ENCODE measurements at regions not wholly inside any gene's neighbourhood (a gene's known extent, or its start where the extent isn't known, plus 50 kb on each side); places are given as distances from the start of the nearest gene placed in this dataset.

DNA sequence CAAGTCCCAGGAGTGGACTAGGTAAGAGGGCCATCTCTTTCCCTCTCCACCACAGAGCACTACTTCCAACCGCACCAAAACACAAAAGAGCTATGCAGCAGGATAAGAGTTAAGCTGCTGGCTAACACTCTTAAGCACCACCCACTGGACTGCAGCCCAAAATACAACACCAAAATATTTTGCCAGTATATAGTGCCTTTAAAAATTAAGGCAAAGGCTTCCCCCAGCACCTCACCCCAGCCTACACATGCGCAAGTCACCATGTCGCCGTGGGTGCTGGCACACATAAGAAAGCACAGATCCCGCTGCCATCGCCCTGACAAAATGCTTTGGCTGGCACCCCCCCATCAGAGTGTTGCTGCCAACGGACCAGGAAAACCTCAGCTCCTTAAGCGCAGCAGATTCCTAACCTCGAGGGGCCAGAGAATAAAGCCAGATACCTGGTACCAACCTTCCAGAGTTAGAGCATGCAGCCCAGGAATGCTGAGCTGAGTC lies 608.3 kb downstream of the PCDH17 start:
- Mint-ChIP-seq H3K9me3 (ENCODE audit: unreplicated experiment) (no peaks in the 10 kb centered on the region), H3K4me1 (ENCODE audit: low read depth, unreplicated experiment) (no peaks in the 10 kb centered on the region), H3K36me3 (ENCODE audit: low read depth, unreplicated experiment) (no peaks in the 10 kb centered on the region), H3K27ac (ENCODE audit: unreplicated experiment) (no peak overlapping the region), H3K4me3 (ENCODE audit: unreplicated experiment) (no peak overlapping the region), H3K27me3 (ENCODE audit: low read depth, unreplicated experiment) (no peaks in the 10 kb centered on the region)
- no peaks in the 10 kb centered on the region for H3K9me3 ChIP-seq (ENCODE audit: insufficient read depth, low read depth, low read length)
- H3K4me3 ChIP-seq (ENCODE audit: insufficient read depth, low read depth, low read length): no peak overlapping the region
- no peaks in the 10 kb centered on the region for H3K79me2 ChIP-seq (ENCODE audit: insufficient read depth, low read length)
- TF ChIP-seq, protein P1, sequence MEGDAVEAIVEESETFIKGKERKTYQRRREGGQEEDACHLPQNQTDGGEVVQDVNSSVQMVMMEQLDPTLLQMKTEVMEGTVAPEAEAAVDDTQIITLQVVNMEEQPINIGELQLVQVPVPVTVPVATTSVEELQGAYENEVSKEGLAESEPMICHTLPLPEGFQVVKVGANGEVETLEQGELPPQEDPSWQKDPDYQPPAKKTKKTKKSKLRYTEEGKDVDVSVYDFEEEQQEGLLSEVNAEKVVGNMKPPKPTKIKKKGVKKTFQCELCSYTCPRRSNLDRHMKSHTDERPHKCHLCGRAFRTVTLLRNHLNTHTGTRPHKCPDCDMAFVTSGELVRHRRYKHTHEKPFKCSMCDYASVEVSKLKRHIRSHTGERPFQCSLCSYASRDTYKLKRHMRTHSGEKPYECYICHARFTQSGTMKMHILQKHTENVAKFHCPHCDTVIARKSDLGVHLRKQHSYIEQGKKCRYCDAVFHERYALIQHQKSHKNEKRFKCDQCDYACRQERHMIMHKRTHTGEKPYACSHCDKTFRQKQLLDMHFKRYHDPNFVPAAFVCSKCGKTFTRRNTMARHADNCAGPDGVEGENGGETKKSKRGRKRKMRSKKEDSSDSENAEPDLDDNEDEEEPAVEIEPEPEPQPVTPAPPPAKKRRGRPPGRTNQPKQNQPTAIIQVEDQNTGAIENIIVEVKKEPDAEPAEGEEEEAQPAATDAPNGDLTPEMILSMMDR (IDR thresholded peaks at IDR 0.05; ENCODE audit: insufficient read depth, low read depth, low read length): no peak
- TF ChIP-seq EZH2 (IDR thresholded peaks at IDR 0.05; ENCODE audit: insufficient read depth, low read length): no peak
- no peak for DNase-seq (ENCODE audit: low read depth)
- FAIRE-seq: no peak
- H3K27me3 ChIP-seq (ENCODE audit: insufficient read depth, low read length): no peaks in the 10 kb centered on the region
- H4K20me1 ChIP-seq (ENCODE audit: insufficient read depth, low read length): no peaks in the 10 kb centered on the region
- H3K27ac ChIP-seq (ENCODE audit: low read depth, low read length): no peak overlapping the region
- H3K36me3 ChIP-seq (ENCODE audit: insufficient read depth, low read length): no peaks in the 10 kb centered on the region
- no peaks in the 10 kb centered on the region for H3K4me1 ChIP-seq (ENCODE audit: insufficient read depth, low read length)
- H3K4me2 ChIP-seq (ENCODE audit: low read length): no peak overlapping the region
- H2AFZ ChIP-seq (ENCODE audit: low read depth, low read length): no peak overlapping the region
- H3K9ac ChIP-seq (ENCODE audit: low read length): no peak overlapping the region

DNA sequence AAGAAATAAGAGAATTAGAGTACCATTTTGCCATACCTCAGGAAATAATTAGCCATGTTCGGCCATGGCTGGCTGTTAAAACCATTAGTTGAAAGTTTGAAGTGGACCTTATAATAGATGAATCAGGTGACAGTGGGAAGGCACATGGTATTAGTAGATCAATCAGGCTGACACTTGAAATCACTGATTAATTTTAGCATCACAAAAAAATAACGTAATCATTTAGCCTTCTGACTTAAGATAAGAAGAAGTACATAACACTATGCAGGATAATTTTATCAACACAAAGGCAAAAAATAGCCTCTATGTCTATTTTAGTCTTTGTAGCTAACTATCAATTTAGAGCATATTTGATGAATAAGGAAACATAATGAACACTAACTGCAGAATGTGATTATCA lies 615.5 kb downstream of the PCDH17 start:
- no peaks in the 10 kb centered on the region for H3K9me3 Mint-ChIP-seq (ENCODE audit: unreplicated experiment)
- Histone ChIP-seq H3K4me2 (ENCODE audit: low read length) (no peak overlapping the region), H3K4me1 (ENCODE audit: insufficient read depth, low read length) (no peaks in the 10 kb centered on the region), H3K9me3 (ENCODE audit: insufficient read depth, low read depth, low read length) (no peaks in the 10 kb centered on the region), H3K9ac (ENCODE audit: low read length) (no peak overlapping the region), H3K79me2 (ENCODE audit: insufficient read depth, low read length) (no peaks in the 10 kb centered on the region), H2AFZ (ENCODE audit: low read depth, low read length) (no peak overlapping the region), H4K20me1 (ENCODE audit: insufficient read depth, low read length) (no peaks in the 10 kb centered on the region), H3K27ac (ENCODE audit: low read depth, low read length) (no peak overlapping the region), H3K36me3 (ENCODE audit: insufficient read depth, low read length) (no peaks in the 10 kb centered on the region), H3K27me3 (ENCODE audit: insufficient read depth, low read length) (no peaks in the 10 kb centered on the region), H3K4me3 (ENCODE audit: insufficient read depth, low read depth, low read length) (no peak overlapping the region)
- H3K27ac Mint-ChIP-seq (ENCODE audit: unreplicated experiment): no peak overlapping the region
- no peak for FAIRE-seq
- no peaks in the 10 kb centered on the region for H3K4me1 Mint-ChIP-seq (ENCODE audit: low read depth, unreplicated experiment)
- no peak for DNase-seq (ENCODE audit: low read depth)
- no peaks in the 10 kb centered on the region for H3K36me3 Mint-ChIP-seq (ENCODE audit: low read depth, unreplicated experiment)
- no peaks in the 10 kb centered on the region for H3K27me3 Mint-ChIP-seq (ENCODE audit: low read depth, unreplicated experiment)
- TF ChIP-seq, protein P1 (IDR thresholded peaks at IDR 0.05; ENCODE audit: insufficient read depth, low read depth, low read length): no peak
- no peak for TF ChIP-seq EZH2 (IDR thresholded peaks at IDR 0.05; ENCODE audit: insufficient read depth, low read length)
- H3K4me3 Mint-ChIP-seq (ENCODE audit: unreplicated experiment): no peak overlapping the region

DNA sequence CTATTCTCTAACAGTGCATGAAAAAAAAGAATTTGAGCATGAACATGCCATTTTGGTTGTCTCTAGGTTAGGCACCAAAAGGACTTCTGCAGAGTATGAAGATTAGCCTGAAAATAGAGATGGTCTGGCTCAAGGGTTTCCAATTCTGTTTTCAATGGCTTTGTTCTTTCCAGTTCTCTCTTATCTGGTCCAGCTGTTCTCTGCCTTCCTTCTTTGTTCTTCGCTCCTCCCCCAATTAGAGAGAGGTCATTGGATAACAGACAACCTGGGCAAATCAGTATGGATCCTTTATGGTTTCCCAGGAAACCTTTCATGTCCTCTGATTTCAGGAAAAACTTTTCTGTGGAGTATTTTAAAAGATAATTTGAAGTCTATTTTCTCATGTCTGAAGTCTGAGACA lies 623.4 kb downstream of the PCDH17 start:
- no peak overlapping the region for H3K4me3 ChIP-seq (ENCODE audit: insufficient read depth, low read depth, low read length)
- no peaks in the 10 kb centered on the region for H3K27me3 Mint-ChIP-seq (ENCODE audit: low read depth, unreplicated experiment)
- no peaks in the 10 kb centered on the region for H3K27me3 ChIP-seq (ENCODE audit: insufficient read depth, low read length)
- FAIRE-seq: no peak
- H3K9ac ChIP-seq (ENCODE audit: low read length): no peak overlapping the region
- no peaks in the 10 kb centered on the region for H3K36me3 Mint-ChIP-seq (ENCODE audit: low read depth, unreplicated experiment)
- H3K27ac ChIP-seq (ENCODE audit: low read depth, low read length): no peak overlapping the region
- H2AFZ ChIP-seq (ENCODE audit: low read depth, low read length): no peak overlapping the region
- H3K27ac Mint-ChIP-seq (ENCODE audit: unreplicated experiment): no peak overlapping the region
- H4K20me1 ChIP-seq (ENCODE audit: insufficient read depth, low read length): no peaks in the 10 kb centered on the region
- H3K4me2 ChIP-seq (ENCODE audit: low read length): no peak overlapping the region
- no peak overlapping the region for H3K4me3 Mint-ChIP-seq (ENCODE audit: unreplicated experiment)
- H3K79me2 ChIP-seq (ENCODE audit: insufficient read depth, low read length): no peaks in the 10 kb centered on the region
- no peak for DNase-seq (ENCODE audit: low read depth)
- H3K9me3 ChIP-seq (ENCODE audit: insufficient read depth, low read depth, low read length): no peaks in the 10 kb centered on the region
- H3K36me3 ChIP-seq (ENCODE audit: insufficient read depth, low read length): no peaks in the 10 kb centered on the region
- H3K4me1 Mint-ChIP-seq (ENCODE audit: low read depth, unreplicated experiment): no peaks in the 10 kb centered on the region
- TF ChIP-seq, protein P1 (IDR thresholded peaks at IDR 0.05; ENCODE audit: insufficient read depth, low read depth, low read length): no peak
- TF ChIP-seq EZH2 (IDR thresholded peaks at IDR 0.05; ENCODE audit: insufficient read depth, low read length): no peak
- H3K9me3 Mint-ChIP-seq (ENCODE audit: unreplicated experiment): no peaks in the 10 kb centered on the region
- no peaks in the 10 kb centered on the region for H3K4me1 ChIP-seq (ENCODE audit: insufficient read depth, low read length)
